HCT116 (cell line): ENCODE measurements at regions not wholly inside any gene's neighbourhood (a gene's known extent, or its start where the extent isn't known, plus 50 kb on each side); places are given as distances from the start of the nearest gene placed in this dataset.

Experiments used
- ATAC-seq: fragments of 200-7000 bp; cut with Tn5 transposase; 2 replicates; pipeline ENCODE4 v1.9.1; 2020; ENCODE audit warnings: mild to moderate bottlenecking, moderate library complexity
- BruUV-seq: library from RNA; stranded (reverse); fragments of 400-500 nt; replicated peaks from 2 replicates; lab custom pipeline; 2021; lab: Mats Ljungman, UMichigan
- CTCF ChIA-PET: fragments of 300-600 bp; sonication (Branson Sonifier 250); formaldehyde crosslinking; loops from one replicate; lab custom pipeline; 2021; ENCODE audit warnings: antibody characterized with exemption; lab: Charles Lee
- POLR2A ChIA-PET: fragments of 300-600, 350-600 bp; sonication (Branson Sonifier 250); formaldehyde crosslinking; loops from one replicate; lab custom pipeline; 2021; ENCODE audit warnings: antibody characterized with exemption; lab: Charles Lee
- RAD21 ChIA-PET, 2 experiments: fragments of 300-600 bp; sonication (Branson Sonifier 250); formaldehyde crosslinking; loops; one replicate each; lab custom pipeline; 2023; ENCODE audit warnings: low total read pairs in 2 of 2; ENCODE audit not compliant: uncharacterized antibody in 2 of 2, unreplicated experiment in 2 of 2, low non-redundant PET in 1 of 2; lab: Charles Lee
- DNase-seq: peaks from one replicate; pipeline ENCODE4 v3.0.0-alpha.2; 2010; ENCODE audit warnings: low read depth, low spot score
- H2AFZ ChIP-seq: fragments of 200-600 bp; shearing (Covaris generic), sonication (generic); 2 replicates; pipeline ENCODE4 v1.6.1; 2017; ENCODE audit warnings: low read depth, mixed run types, mixed read lengths, antibody characterized with exemption, low read length; ENCODE audit not compliant: poor library complexity, severe bottlenecking
- H3K27ac ChIP-seq: 2 replicates; pipeline ENCODE4 v1.5.1; 2012; ENCODE audit warnings: low read depth, low read length
- H3K27me3 ChIP-seq: fragments of 200-600 bp; sonication (generic); 2 replicates; pipeline ENCODE4 v1.6.1; 2016; ENCODE audit warnings: mixed run types, low read length, mixed read lengths; ENCODE audit not compliant: insufficient read depth
- H3K36me3 ChIP-seq, 2 experiments: fragments of 200-500 bp in 1 of 2; fragments of 200-600 bp in 1 of 2; sonication (Bioruptor generic) in 1 of 2; sonication (generic) in 1 of 2; 2 replicates each; pipeline versions ENCODE4 v1.5.1 to v1.6.1; 2014 to 2016; ENCODE audit warnings: low read length in 2 of 2, inconsistent platforms in 1 of 2, mixed read lengths in 1 of 2, mixed run types in 1 of 2; ENCODE audit not compliant: insufficient read depth in 2 of 2, control insufficient read depth in 1 of 2
- H3K4me1 ChIP-seq, 2 experiments: fragments of 200-600 bp in 1 of 2; sonication (generic) in 1 of 2; 2 replicates each; pipeline versions ENCODE4 v1.5.1 to v1.6.1; 2012 to 2017; ENCODE audit warnings: low read length in 2 of 2, inconsistent platforms in 1 of 2, mild to moderate bottlenecking in 1 of 2, mixed read lengths in 1 of 2, mixed run types in 1 of 2, moderate library complexity in 1 of 2; ENCODE audit not compliant: insufficient read depth in 2 of 2, control insufficient read depth in 1 of 2
- H3K4me2 ChIP-seq: fragments of 200-600 bp; sonication (generic); 2 replicates; pipeline ENCODE4 v1.6.1; 2017; ENCODE audit warnings: mixed run types, low read length, mixed read lengths
- H3K4me3 ChIP-seq, 2 experiments: fragments of 200-600 bp in 1 of 2; sonication (generic) in 1 of 2; replicated peaks in 1 of 2; 2 replicates each; pipeline ENCODE4 v1.5.1; 2011 to 2016; ENCODE audit warnings: low read length in 2 of 2, control low read depth in 1 of 2, low read depth in 1 of 2, mild to moderate bottlenecking in 1 of 2, mixed read lengths in 1 of 2, mixed run types in 1 of 2
- H3K79me2 ChIP-seq: fragments of 200-600 bp; sonication (generic); 2 replicates; pipeline ENCODE4 v1.6.1; 2017; ENCODE audit warnings: mild to moderate bottlenecking, mixed run types, low read length, moderate library complexity, mixed read lengths; ENCODE audit not compliant: insufficient read depth
- H3K9ac ChIP-seq: fragments of 200-600 bp; sonication (generic); 2 replicates; pipeline ENCODE4 v1.6.1; 2016; ENCODE audit warnings: low read length, mixed read lengths
- H3K9me2 ChIP-seq: fragments of 200-600 bp; sonication (generic), shearing (Covaris generic); 2 replicates; pipeline ENCODE4 v1.6.1; 2017; ENCODE audit warnings: mixed run types, mild to moderate bottlenecking, moderate library complexity; ENCODE audit not compliant: insufficient read depth
- H3K9me3 ChIP-seq, 2 experiments: fragments of 200-500 bp in 1 of 2; fragments of 200-600 bp in 1 of 2; sonication (Bioruptor generic) in 1 of 2; sonication (generic) in 1 of 2; 2 replicates each; pipeline ENCODE4 v1.6.1; 2014 to 2017; ENCODE audit warnings: low read length in 2 of 2, mixed read lengths in 2 of 2, inconsistent platforms in 1 of 2, low read depth in 1 of 2, mild to moderate bottlenecking in 1 of 2, mixed run types in 1 of 2, moderate library complexity in 1 of 2; ENCODE audit not compliant: control insufficient read depth in 1 of 2, insufficient read depth in 1 of 2
- H4K20me1 ChIP-seq: fragments of 200-600 bp; sonication (generic), shearing (Covaris generic); 2 replicates; pipeline ENCODE4 v1.6.1; 2017; ENCODE audit warnings: mixed run types, mild to moderate bottlenecking, moderate library complexity; ENCODE audit not compliant: insufficient read depth
- EZH2 ChIP-seq: fragments of 200-600 bp; sonication (generic); IDR thresholded peaks from 2 replicates; pipeline ENCODE4 v1.6.1; 2017; ENCODE audit warnings: antibody characterized with exemption, mixed run types
- EZH2phosphoT487 ChIP-seq: fragments of 200-600 bp; IDR thresholded peaks from 2 replicates; pipeline ENCODE4 v1.6.1; 2018; ENCODE audit warnings: antibody characterized with exemption, borderline replicate concordance
- POLR2AphosphoS5 ChIP-seq: IDR thresholded peaks from 2 replicates; pipeline ENCODE4 v1.6.1; 2011; ENCODE audit warnings: mild to moderate bottlenecking, low read depth, low read length, moderate library complexity
- RAD21 ChIP-seq: IDR thresholded peaks from 2 replicates; pipeline ENCODE4 v1.6.1; 2012; ENCODE audit warnings: low read depth, mild to moderate bottlenecking
- SIN3A ChIP-seq: IDR thresholded peaks from 2 replicates; pipeline ENCODE4 v1.6.1; 2012; ENCODE audit warnings: low read depth
- SRF ChIP-seq: IDR thresholded peaks from 2 replicates; pipeline ENCODE4 v1.6.1; 2012; ENCODE audit warnings: low read depth
- TCF7L2 ChIP-seq: IDR thresholded peaks from 2 replicates; pipeline ENCODE4 v1.7.0; 2011; ENCODE audit warnings: borderline replicate concordance, inconsistent platforms; ENCODE audit not compliant: insufficient read depth, insufficient read length; ENCODE audit errors: extremely low read depth
- intact Hi-C: fragments of 100-400 bp; cut with micrococcal nuclease; formaldehyde crosslinking; loops from 2 replicates; pipeline ENCODE4 v1.10.0; 2022
- TF ChIP-seq, protein P1 (sequence below), 3 experiments: fragments of 200-600 bp in 1 of 3; sonication (generic) in 1 of 3; IDR thresholded peaks in 2 of 3; conservative IDR thresholded peaks in 1 of 3; 2 replicates each; pipeline ENCODE4 v1.5.1; 2012 to 2017; ENCODE audit warnings: low read depth in 2 of 3, low read length in 2 of 3, antibody characterized with exemption in 1 of 3, borderline replicate concordance in 1 of 3, control low read depth in 1 of 3, mild to moderate bottlenecking in 1 of 3, mixed read lengths in 1 of 3, mixed run types in 1 of 3, moderate library complexity in 1 of 3; ENCODE audit not compliant: insufficient read depth in 1 of 3

DNA sequence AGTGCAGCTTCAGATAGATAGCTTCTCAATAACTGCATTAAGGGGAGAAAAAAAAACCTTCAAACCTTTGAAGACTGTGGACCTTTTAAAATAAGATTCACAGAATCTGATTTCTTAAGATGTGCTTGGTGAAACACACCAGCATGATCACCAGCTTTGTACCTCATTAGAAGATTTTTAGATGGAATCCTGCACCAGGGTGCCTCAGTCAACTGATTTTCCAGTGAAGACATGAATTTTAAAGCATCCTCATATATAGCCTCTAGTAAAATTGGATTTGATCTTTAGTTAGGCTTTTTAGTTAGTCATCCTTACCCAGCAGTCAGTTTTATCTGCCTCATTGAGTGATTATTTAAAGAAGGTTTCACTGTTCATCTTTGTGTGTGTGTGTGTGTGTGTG is 208.6 kb upstream of the DEPDC1 start:
- Histone ChIP-seq H4K20me1 (no peaks in the 10 kb centered on the region), H3K4me3 (no peak overlapping the region), H3K27ac (no peak overlapping the region), H3K9me3 (no peaks in the 10 kb centered on the region), H3K79me2 (no peaks in the 10 kb centered on the region), H3K9ac (no peak overlapping the region), H3K27me3 (no peaks in the 10 kb centered on the region), H3K36me3 (no peaks in the 10 kb centered on the region), H3K9me2 (no peaks in the 10 kb centered on the region), H2AFZ (no peak overlapping the region), H3K4me1 (peaks cover 10 to 18% of the 10 kb centered on the region in 2 experiments; a peak in 3 of 4 replicates), H3K4me2 (no peak overlapping the region)
- ChIA-PET RAD21 (no interaction called here), POLR2A (no interaction called here), CTCF (no interaction called here)
- intact Hi-C loops: no loop called here
- BruUV-seq: no TSS peak
- no peak for DNase-seq
- ATAC-seq: no peak
- no peak for TF ChIP-seq SRF
- TF ChIP-seq, protein P1, sequence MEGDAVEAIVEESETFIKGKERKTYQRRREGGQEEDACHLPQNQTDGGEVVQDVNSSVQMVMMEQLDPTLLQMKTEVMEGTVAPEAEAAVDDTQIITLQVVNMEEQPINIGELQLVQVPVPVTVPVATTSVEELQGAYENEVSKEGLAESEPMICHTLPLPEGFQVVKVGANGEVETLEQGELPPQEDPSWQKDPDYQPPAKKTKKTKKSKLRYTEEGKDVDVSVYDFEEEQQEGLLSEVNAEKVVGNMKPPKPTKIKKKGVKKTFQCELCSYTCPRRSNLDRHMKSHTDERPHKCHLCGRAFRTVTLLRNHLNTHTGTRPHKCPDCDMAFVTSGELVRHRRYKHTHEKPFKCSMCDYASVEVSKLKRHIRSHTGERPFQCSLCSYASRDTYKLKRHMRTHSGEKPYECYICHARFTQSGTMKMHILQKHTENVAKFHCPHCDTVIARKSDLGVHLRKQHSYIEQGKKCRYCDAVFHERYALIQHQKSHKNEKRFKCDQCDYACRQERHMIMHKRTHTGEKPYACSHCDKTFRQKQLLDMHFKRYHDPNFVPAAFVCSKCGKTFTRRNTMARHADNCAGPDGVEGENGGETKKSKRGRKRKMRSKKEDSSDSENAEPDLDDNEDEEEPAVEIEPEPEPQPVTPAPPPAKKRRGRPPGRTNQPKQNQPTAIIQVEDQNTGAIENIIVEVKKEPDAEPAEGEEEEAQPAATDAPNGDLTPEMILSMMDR (IDR thresholded peaks at IDR 0.05 in 2 of 3, conservative IDR thresholded peaks at IDR 0.05 in 1 of 3; ENCODE audit: borderline replicate concordance in 1 of 3, insufficient read depth in 1 of 3, low read depth in 2 of 3, low read length in 2 of 3): no peak
- TF ChIP-seq EZH2phosphoT487: no peak
- TF ChIP-seq SIN3A: no peak
- TF ChIP-seq RAD21: no peak

DNA sequence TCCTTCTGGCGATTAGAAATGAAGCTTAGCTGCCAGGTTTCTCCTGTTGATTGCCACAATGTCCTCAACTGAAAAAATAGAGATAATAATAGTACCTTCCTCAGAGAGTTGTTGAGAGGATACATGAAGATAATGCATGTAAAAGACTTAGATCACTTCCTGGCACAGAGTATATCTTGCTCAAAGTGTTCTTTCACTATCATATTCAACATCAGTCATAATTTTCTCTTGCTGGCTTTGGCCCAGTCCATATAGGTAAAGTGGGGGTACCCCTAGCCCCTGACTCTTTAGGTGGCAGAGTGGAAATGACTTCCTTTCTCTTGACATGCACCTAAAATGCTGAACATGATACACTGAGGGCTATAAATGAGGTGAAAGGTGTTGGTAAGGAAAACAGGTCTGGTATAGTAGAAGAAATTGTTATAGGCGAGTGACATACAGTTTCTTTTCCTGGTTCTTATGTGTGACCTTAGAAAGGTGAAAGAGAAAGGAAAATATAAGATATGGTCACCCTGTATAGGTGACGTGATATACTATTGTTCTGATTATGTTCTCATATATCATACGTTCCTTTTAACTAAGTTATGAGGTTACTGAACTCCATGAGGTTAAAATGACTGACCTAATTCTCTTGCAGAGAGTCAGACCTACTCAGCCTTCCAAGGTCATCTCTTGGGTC is 209.9 kb upstream of the DEPDC1 start:
- H3K9me3 ChIP-seq: no peaks in the 10 kb centered on the region
- CTCF ChIA-PET: no interaction called here
- DNase-seq (no peak), ATAC-seq (no peak)
- TF ChIP-seq EZH2 (no peak), TCF7L2 (no peak), POLR2AphosphoS5 (no peak)
- intact Hi-C loops: no loop called here
- H3K4me3 ChIP-seq: no peak overlapping the region
- H3K4me2 ChIP-seq: no peak overlapping the region
- peaks cover 10 to 18% of the 10 kb centered on the region in 2 experiments; a peak in 3 of 4 replicates for H3K4me1 ChIP-seq
- RAD21 ChIA-PET: no interaction called here
- H3K36me3 ChIP-seq: no peaks in the 10 kb centered on the region
- no TSS peak for BruUV-seq
- H3K27ac ChIP-seq: no peak overlapping the region
- POLR2A ChIA-PET: no interaction called here
- H3K27me3 ChIP-seq: no peaks in the 10 kb centered on the region
- H2AFZ ChIP-seq: no peak overlapping the region
- H3K9ac ChIP-seq: no peak overlapping the region
- no peaks in the 10 kb centered on the region for H4K20me1 ChIP-seq
- H3K79me2 ChIP-seq: no peaks in the 10 kb centered on the region
- no peaks in the 10 kb centered on the region for H3K9me2 ChIP-seq
